Cardiac muscle cell (in vitro differentiated cells and primary cell): ENCODE measurements at regions not wholly inside any gene's neighbourhood (a gene's known extent, or its start where the extent isn't known, plus 50 kb on each side); places are given as distances from the start of the nearest gene placed in this dataset.

Experiments used
- DNase-seq, 2 donors: peaks; one replicate each; pipeline versions ENCODE4 v3.0.0 to v3.0.0-alpha.2; 2010 to 2017; ENCODE audit warnings: low read depth in 1 of 2, low spot score in 1 of 2
- H3K27ac ChIP-seq: fragments of 200-600 bp; sonication (generic); 2 replicates; pipeline ENCODE4 v1.5.1; 2016
- H3K27me3 ChIP-seq: fragments of 200-600 bp; sonication (generic); 2 replicates; pipeline ENCODE4 v1.6.0; 2016; ENCODE audit warnings: control low read depth
- H3K36me3 ChIP-seq: fragments of 200-600 bp; sonication (generic); 2 replicates; pipeline ENCODE4 v1.5.1; 2016; ENCODE audit warnings: control low read depth
- H3K4me1 ChIP-seq: fragments of 200-600 bp; sonication (generic); 2 replicates; pipeline ENCODE4 v1.8.1; 2017; ENCODE audit warnings: low read depth, mild to moderate bottlenecking, mixed run types
- H3K4me3 ChIP-seq: fragments of 200-600 bp; sonication (generic); 2 replicates; pipeline ENCODE4 v1.5.1; 2016; ENCODE audit warnings: mild to moderate bottlenecking
- H3K9me3 ChIP-seq: fragments of 200-600 bp; sonication (generic); 2 replicates; pipeline ENCODE4 v1.5.1; 2017; ENCODE audit warnings: low read depth, mild to moderate bottlenecking, control low read depth
- TF ChIP-seq, protein P1 (sequence below): IDR thresholded peaks from 2 replicates; pipeline ENCODE4 v1.5.1; 2012; ENCODE audit warnings: low read depth, mild to moderate bottlenecking, low read length

DNA sequence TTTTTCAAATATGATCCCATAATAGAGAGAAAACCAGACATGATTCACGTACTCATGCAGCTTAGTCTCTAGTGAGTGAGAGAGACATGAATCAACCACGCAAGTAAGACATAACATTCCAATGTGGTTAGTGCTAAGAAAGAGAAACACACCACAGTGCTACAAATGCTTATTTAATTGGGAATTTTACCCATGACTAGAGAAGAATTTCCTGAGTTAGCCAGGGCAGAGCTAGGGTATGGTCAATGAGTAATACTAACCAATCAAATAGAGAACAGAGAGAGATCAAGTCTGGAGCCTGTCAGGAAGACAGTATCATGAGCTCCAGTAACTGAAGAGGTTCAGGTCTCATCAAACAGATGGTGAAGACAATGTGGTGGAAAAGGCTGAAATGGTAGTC lies 495.2 kb downstream of the PDGFC start:
- H3K9me3 ChIP-seq = no peaks in the 10 kb centered on the region
- no peaks in the 10 kb centered on the region for H3K27me3 ChIP-seq
- H3K4me3 ChIP-seq = no peak overlapping the region
- TF ChIP-seq, protein P1, sequence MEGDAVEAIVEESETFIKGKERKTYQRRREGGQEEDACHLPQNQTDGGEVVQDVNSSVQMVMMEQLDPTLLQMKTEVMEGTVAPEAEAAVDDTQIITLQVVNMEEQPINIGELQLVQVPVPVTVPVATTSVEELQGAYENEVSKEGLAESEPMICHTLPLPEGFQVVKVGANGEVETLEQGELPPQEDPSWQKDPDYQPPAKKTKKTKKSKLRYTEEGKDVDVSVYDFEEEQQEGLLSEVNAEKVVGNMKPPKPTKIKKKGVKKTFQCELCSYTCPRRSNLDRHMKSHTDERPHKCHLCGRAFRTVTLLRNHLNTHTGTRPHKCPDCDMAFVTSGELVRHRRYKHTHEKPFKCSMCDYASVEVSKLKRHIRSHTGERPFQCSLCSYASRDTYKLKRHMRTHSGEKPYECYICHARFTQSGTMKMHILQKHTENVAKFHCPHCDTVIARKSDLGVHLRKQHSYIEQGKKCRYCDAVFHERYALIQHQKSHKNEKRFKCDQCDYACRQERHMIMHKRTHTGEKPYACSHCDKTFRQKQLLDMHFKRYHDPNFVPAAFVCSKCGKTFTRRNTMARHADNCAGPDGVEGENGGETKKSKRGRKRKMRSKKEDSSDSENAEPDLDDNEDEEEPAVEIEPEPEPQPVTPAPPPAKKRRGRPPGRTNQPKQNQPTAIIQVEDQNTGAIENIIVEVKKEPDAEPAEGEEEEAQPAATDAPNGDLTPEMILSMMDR = no peak
- H3K36me3 ChIP-seq = no peaks in the 10 kb centered on the region
- no peak overlapping the region for H3K27ac ChIP-seq
- DNase-seq = peak in 1 of 2 donors; percentile 87
- no peaks in the 10 kb centered on the region for H3K4me1 ChIP-seq

DNA sequence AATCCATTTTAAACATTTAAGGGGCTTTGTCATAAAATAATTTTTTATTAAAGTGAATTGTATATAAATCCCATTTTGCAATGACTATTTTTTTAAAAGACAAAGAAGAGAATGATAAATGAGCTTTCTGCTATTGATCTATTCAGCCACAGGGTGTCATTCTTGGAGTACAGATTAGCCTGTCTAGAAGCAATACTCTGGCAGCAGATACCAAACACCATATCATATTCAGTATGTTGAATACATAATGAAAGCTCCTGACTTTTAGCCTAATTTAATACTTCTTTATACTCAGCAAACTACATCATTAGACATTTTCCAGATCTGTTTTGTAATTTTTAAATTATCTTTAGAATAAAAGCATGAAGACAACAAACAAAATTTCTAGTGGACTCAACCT lies 496.3 kb downstream of the PDGFC start:
- no peaks in the 10 kb centered on the region for H3K27me3 ChIP-seq
- H3K4me3 ChIP-seq = no peak overlapping the region
- H3K27ac ChIP-seq = no peak overlapping the region
- H3K9me3 ChIP-seq = no peaks in the 10 kb centered on the region
- TF ChIP-seq, protein P1 = peak; percentile 58
- no peaks in the 10 kb centered on the region for H3K4me1 ChIP-seq
- DNase-seq = peak in 1 of 2 donors; percentile 75
- no peaks in the 10 kb centered on the region for H3K36me3 ChIP-seq

DNA sequence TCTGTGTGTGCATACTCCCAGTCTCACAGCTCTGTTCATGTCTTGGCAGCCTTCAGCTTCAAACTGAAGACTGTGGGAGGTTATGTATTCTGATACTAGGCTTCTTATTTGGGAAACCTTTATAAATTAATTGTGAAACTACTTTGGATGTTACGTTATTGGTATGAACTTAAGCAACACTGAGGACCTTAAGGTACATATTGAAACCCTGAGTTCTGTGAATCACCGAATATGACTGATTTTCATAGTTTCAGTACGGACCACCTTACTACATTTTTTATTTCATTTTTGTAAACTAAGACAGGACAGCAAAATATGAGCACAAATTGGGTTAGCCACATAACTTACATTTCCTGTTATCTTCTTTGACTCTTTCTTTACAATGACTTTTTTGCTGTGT lies 498.4 kb downstream of the PDGFC start:
- H3K36me3 ChIP-seq = no peaks in the 10 kb centered on the region
- H3K4me1 ChIP-seq = no peaks in the 10 kb centered on the region
- DNase-seq = peak in 1 of 2 donors; percentile 17
- no peak overlapping the region for H3K27ac ChIP-seq
- no peak overlapping the region for H3K4me3 ChIP-seq
- no peaks in the 10 kb centered on the region for H3K27me3 ChIP-seq
- TF ChIP-seq, protein P1 = no peak
- no peaks in the 10 kb centered on the region for H3K9me3 ChIP-seq

DNA sequence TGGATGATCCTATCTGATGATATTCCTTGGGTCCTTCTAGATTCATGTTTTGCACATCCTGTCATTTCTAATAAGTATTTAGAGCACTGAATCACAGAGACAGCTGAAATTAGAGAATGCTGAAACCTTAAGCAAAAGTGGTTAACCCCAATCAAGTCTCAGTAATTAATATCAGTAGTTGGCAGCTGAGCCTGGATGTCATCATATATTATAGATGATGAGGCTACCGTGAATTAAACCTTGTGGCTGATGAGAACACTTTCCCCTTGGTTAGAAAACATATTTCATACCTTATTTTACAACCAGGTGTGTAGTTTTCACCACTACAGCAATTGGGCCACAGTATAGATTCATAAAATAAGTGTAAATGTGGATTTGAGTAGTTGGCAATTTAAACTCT lies 499.0 kb downstream of the PDGFC start:
- H3K36me3 ChIP-seq = no peaks in the 10 kb centered on the region
- TF ChIP-seq, protein P1 = no peak
- H3K4me1 ChIP-seq = no peaks in the 10 kb centered on the region
- H3K27ac ChIP-seq = no peak overlapping the region
- no peaks in the 10 kb centered on the region for H3K9me3 ChIP-seq
- DNase-seq = no peak
- H3K4me3 ChIP-seq = no peak overlapping the region
- H3K27me3 ChIP-seq = no peaks in the 10 kb centered on the region

DNA sequence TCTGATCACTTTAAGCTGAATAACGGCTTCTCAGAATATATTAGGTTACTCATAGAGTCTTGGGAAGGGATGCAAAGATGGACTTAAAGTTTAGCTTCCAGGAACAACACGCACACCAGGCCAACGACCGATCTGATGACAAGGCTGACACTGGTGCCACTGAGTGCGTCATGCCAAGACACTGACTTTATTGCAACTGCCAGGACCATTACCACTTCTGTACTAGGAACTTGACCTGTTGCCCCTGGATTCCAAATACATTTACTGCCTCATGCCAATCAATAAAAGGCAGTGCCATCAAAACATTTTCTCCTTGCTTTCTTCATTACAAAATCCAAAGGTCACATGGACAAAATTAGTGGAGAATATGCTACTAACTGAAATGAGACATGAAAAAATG lies 505.9 kb upstream of the CTSO start:
- H3K9me3 ChIP-seq = no peaks in the 10 kb centered on the region
- no peak overlapping the region for H3K4me3 ChIP-seq
- TF ChIP-seq, protein P1 = no peak
- no peaks in the 10 kb centered on the region for H3K27me3 ChIP-seq
- H3K4me1 ChIP-seq = no peaks in the 10 kb centered on the region
- no peak overlapping the region for H3K27ac ChIP-seq
- no peaks in the 10 kb centered on the region for H3K36me3 ChIP-seq
- DNase-seq = no peak

DNA sequence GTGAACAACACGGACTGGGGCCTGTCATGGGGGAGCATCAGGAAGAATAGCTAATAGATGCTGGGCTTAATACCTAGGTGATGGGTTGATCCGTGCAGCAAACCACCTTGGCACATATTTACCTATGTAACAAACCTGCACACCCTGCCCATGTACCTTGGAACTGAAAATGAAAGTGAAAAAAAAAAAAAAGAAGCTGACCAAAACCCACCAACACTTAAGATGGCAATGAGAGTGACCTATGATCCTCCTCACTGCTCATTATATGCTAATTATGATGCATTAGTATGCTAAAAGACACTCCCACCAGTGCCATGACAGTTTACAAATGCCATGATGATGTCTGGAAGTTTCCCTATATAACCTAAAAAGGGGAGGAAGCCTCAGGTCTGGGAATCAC lies 503.2 kb upstream of the CTSO start:
- Histone ChIP-seq H3K9me3 (no peaks in the 10 kb centered on the region), H3K36me3 (no peaks in the 10 kb centered on the region), H3K4me3 (no peak overlapping the region), H3K27ac (no peak overlapping the region), H3K4me1 (no peaks in the 10 kb centered on the region), H3K27me3 (no peaks in the 10 kb centered on the region)
- TF ChIP-seq, protein P1 = no peak
- no peak for DNase-seq
